ENCODE measurements at regions not wholly inside any gene's neighbourhood (a gene's known extent, or its start where the extent isn't known, plus 50 kb on each side); places are given as distances from the start of the nearest gene placed in this dataset.

GRCh38 chr4:148852092-148852699, 410.0 kb upstream of the NR3C2 start:
- intact Hi-C loops (cut with micrococcal nuclease) = no loop called here
- TF ChIP-seq CTCF (IDR thresholded peaks at IDR 0.05; ENCODE audit: unreplicated experiment) = no peak
- Mint-ChIP-seq H3K4me1 (ENCODE audit: insufficient read depth, unreplicated experiment) (peaks cover 20% of the 10 kb centered on the region), H3K27ac (ENCODE audit: low read depth, unreplicated experiment) (peak overlapping the region; percentile 46), H3K36me3 (ENCODE audit: insufficient read depth, unreplicated experiment) (no peaks in the 10 kb centered on the region), H3K9me3 (ENCODE audit: unreplicated experiment) (no peaks in the 10 kb centered on the region), H3K4me3 (ENCODE audit: unreplicated experiment) (no peak overlapping the region), H3K27me3 (ENCODE audit: insufficient read depth, unreplicated experiment) (no peaks in the 10 kb centered on the region)
- CTCF ChIA-PET = no interaction called here
- POLR2A ChIA-PET = no interaction called here
- DNase-seq (ENCODE audit: unreplicated experiment) = no peak
- no TSS peak for BruUV-seq (replicated peaks)

GRCh38 chr4:148850257-148850995, 408.2 kb upstream of the NR3C2 start:
- H3K9me3 Mint-ChIP-seq (ENCODE audit: unreplicated experiment) = no peaks in the 10 kb centered on the region
- H3K36me3 Mint-ChIP-seq (ENCODE audit: insufficient read depth, unreplicated experiment) = no peaks in the 10 kb centered on the region
- no peak overlapping the region for H3K27ac Mint-ChIP-seq (ENCODE audit: low read depth, unreplicated experiment)
- intact Hi-C loops (cut with micrococcal nuclease) = no loop called here
- H3K4me3 Mint-ChIP-seq (ENCODE audit: unreplicated experiment) = no peak overlapping the region
- ChIA-PET POLR2A (interaction anchor here (0.9 to 1.6 kb wide), 4 partner anchors 10 to 22 kb away, joined by 3 to 5 read pairs (median 3); no protein-coding TSS in a partner anchor), CTCF (interaction anchor here (0.5 to 1.0 kb wide), 7 partner anchors 8 to 1392 kb away, joined by 3 read pairs; partner anchors contain the start of gene NR3C2)
- no peaks in the 10 kb centered on the region for H3K27me3 Mint-ChIP-seq (ENCODE audit: insufficient read depth, unreplicated experiment)
- H3K4me1 Mint-ChIP-seq (ENCODE audit: insufficient read depth, unreplicated experiment) = peaks cover 20% of the 10 kb centered on the region
- TF ChIP-seq CTCF (IDR thresholded peaks at IDR 0.05; ENCODE audit: unreplicated experiment) = no peak
- DNase-seq (ENCODE audit: unreplicated experiment) = no peak
- no TSS peak for BruUV-seq (replicated peaks)

- intact Hi-C loops (cut with micrococcal nuclease) = no loop called here
- POLR2A ChIA-PET = interaction anchor here (1.1 to 1.2 kb wide), 2 partner anchors 9 to 23 kb away, joined by 3 read pairs; no protein-coding TSS in a partner anchor
- no peak for DNase-seq (ENCODE audit: unreplicated experiment)
- no peaks in the 10 kb centered on the region for H3K27me3 Mint-ChIP-seq (ENCODE audit: insufficient read depth, unreplicated experiment)
- no peaks in the 10 kb centered on the region for H3K36me3 Mint-ChIP-seq (ENCODE audit: insufficient read depth, unreplicated experiment)
- TF ChIP-seq CTCF (IDR thresholded peaks at IDR 0.05; ENCODE audit: unreplicated experiment) = no peak
- no peak overlapping the region for H3K27ac Mint-ChIP-seq (ENCODE audit: low read depth, unreplicated experiment)
- peaks cover 20% of the 10 kb centered on the region for H3K4me1 Mint-ChIP-seq (ENCODE audit: insufficient read depth, unreplicated experiment)
- BruUV-seq (replicated peaks) = no TSS peak
- H3K9me3 Mint-ChIP-seq (ENCODE audit: unreplicated experiment) = no peaks in the 10 kb centered on the region
- CTCF ChIA-PET = interaction anchor here (0.6 to 1.0 kb wide), 5 partner anchors 9 to 1393 kb away, joined by 3 read pairs; partner anchors contain the start of gene NR3C2
- H3K4me3 Mint-ChIP-seq (ENCODE audit: unreplicated experiment) = no peak overlapping the region
Measured at GRCh38 chr4:148849581-148849980, 407.4 kb upstream of the NR3C2 start.

- CTCF ChIA-PET = interaction anchor here (0.6 kb wide), 1 partner anchor 500 kb away, joined by 3 read pairs; no protein-coding TSS in a partner anchor
- Mint-ChIP-seq H3K4me3 (ENCODE audit: unreplicated experiment) (no peak overlapping the region), H3K4me1 (ENCODE audit: insufficient read depth, unreplicated experiment) (peaks cover 16% of the 10 kb centered on the region), H3K9me3 (ENCODE audit: unreplicated experiment) (no peaks in the 10 kb centered on the region), H3K27ac (ENCODE audit: low read depth, unreplicated experiment) (no peak overlapping the region), H3K27me3 (ENCODE audit: insufficient read depth, unreplicated experiment) (no peaks in the 10 kb centered on the region), H3K36me3 (ENCODE audit: insufficient read depth, unreplicated experiment) (no peaks in the 10 kb centered on the region)
- no peak for TF ChIP-seq CTCF (IDR thresholded peaks at IDR 0.05; ENCODE audit: unreplicated experiment)
- POLR2A ChIA-PET = interaction anchor here (0.6 to 1.2 kb wide), 2 partner anchors 33 to 888 kb away, joined by 3 read pairs; no protein-coding TSS in a partner anchor
- intact Hi-C loops (cut with micrococcal nuclease) = no loop called here
- DNase-seq (ENCODE audit: unreplicated experiment) = no peak
- no TSS peak for BruUV-seq (replicated peaks)
Measured at GRCh38 chr4:148847544-148848255, 405.5 kb upstream of the NR3C2 start.
